GM19351 (cell line): ENCODE measurements at regions not wholly inside any gene's neighbourhood (a gene's known extent, or its start where the extent isn't known, plus 50 kb on each side); places are given as distances from the start of the nearest gene placed in this dataset.

Source experiments
- ATAC-seq: cut with Tn5 transposase; IDR thresholded peaks from one replicate; pipeline ENCODE4 v1.9.1; 2021; ENCODE audit warnings: mild to moderate bottlenecking, moderate library complexity; ENCODE audit not compliant: unreplicated experiment

DNA sequence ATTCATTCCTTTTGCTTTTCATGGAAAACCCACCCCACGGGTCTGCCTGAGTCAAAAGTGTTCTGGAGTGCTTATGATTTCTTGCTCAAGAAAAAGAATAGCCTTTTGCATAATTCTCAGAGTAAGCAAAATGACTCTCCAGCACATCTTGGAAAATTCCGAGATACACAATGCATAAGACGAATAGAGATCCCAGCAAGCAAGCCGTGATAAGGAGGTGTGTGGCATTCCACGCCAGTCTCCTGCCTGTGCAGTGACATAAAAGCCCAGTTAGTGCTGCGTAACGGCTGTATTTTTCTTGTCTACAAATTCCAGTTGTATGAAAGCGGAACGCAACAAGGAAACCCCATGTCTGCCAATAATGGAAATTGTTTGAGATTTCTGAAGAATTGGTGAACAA, 237.9 kb upstream of the GATB start:
- no peak for ATAC-seq

DNA sequence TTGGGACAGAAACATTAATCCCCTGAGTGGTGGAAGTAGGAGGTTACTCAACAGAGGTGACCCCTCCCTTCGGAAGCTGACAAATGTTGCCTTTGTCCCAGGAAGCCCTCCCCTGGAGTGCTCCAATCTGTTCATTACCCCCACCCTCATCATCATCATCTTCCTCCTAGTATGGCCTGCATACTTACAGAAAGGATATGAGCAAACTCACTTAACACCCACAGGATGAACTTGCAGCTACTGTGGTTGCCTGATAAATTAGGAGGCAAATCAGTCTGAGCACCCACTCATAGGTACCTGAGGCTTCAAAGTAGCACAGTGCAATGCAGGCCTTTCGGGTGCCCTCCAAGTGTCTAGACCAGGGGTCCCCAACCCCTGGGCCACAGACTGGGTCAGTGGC, 236.7 kb upstream of the GATB start:
- ATAC-seq, result no peak

DNA sequence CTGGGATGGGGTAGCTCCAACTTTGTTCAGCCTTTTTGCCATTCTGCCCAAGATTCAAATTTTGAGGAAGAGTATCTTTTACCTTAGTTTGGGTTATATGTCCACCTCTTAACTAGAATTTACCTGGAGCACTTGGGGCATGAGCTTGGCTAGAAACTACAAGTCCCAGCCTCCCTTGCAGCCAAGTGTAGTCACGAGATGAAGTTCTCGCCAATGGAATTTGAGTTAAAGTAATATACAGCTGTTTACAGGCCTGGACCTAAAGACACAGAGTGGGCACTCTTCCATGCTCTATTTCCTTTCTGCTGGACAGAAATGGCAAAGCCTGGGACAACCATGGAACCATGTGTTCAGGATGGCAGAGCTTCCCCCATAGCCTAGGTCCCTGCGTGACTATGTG, 233.6 kb upstream of the GATB start:
- ATAC-seq, result no peak

GRCh38 chr4:151993521-151993920, 232.7 kb upstream of the GATB start:
- ATAC-seq, result no peak

DNA sequence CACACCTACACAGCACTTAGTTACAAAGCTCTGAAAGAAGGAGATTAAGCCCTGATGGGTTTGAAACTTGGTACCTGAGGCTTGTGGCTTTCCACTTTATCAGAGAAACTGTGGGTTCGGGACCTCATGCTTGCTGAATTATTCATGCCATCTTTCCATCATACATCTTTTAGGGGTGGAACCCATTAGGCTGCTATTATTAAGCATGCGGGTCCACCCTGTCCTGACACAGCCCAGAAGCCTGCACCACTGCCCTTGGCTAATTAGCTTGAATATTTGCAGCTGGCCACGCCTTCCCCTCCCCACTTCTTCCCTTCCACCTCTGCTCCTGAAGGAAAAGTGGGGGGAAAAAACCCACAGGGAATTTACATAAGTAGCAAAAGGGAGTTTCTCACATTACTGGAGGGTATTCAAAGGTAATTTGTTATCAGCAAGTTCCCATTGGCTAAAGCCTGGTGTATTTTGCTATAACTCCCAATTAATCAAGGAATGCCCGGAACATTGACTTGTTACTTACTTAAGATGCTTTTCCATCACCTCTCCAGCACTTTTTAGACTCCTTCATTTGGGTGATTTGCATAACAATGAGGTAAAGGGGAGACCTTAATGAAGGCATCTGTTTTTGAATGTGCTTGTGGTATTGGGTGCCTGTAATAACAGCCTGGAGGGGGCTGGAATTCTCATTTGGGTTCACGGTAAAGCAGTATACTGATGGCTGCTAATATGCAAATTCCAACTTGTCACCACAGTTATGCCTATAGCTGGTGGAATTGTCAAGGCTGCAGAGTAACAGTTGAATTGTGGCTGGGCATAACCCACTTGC, 231.7 kb upstream of the GATB start:
- no peak for ATAC-seq

GRCh38 chr4:151991884-151992167, 231.0 kb upstream of the GATB start:
- no peak for ATAC-seq

- ATAC-seq, result no peak
Measured at GRCh38 chr4:151991001-151991883, 230.4 kb upstream of the GATB start.

DNA sequence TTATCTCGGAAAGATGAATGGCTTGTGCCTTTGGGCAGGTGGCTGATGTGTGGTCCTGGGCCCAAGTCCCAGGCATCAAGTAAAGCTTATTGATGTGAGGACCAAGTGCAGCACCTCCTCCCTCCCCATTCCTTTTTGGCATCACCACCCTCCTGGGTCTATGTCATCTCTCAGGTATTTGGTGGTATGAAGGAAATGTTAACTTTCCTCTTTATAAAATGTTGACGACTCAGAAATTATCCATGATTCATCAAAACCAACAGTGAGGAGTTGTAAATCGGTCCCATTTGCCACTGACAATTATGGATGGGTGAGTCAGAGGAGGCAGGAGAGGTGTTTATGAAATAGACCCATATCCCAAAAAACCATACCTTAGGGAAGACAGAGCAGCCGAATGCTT, 229.4 kb upstream of the GATB start:
- no peak for ATAC-seq

DNA sequence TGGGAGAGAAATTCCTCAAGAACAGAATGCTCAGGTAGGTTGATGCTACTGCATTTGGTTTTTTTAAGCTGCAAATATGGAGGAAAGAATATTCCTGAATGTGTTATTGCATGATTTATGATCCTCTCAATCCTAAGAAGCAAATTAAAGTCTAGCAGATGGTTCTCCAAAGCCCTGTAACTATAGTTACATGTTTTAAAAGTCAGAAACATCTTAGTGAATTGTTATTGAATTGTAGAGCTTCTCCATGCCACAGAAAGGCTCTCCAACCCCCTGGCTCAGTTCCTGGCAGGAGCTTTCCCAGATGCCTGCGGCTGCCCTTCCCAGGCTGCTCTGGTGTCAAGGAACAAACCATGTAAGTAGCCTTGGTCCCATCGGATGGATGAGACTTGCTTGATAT, 227.8 kb upstream of the GATB start:
- ATAC-seq, result no peak

DNA sequence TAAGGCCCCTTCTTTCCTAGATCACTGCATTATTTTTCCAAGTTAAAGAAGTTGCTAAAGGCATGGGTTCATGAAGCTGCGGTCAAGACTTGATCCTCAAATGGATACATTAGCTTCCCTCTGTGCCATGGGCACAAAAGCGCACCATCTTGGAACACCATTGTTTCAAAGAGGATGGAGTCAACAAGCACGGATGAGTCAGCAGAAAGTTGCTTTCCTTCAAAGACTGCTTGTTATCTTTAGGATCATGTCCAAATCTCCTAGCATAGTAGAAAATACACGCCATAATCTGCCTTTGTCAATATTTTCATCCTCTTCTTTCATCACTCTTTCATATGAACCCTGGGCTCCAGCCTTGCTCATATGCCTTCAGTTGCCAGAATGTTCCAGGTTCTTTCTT, 226.8 kb upstream of the GATB start:
- ATAC-seq, result no peak

DNA sequence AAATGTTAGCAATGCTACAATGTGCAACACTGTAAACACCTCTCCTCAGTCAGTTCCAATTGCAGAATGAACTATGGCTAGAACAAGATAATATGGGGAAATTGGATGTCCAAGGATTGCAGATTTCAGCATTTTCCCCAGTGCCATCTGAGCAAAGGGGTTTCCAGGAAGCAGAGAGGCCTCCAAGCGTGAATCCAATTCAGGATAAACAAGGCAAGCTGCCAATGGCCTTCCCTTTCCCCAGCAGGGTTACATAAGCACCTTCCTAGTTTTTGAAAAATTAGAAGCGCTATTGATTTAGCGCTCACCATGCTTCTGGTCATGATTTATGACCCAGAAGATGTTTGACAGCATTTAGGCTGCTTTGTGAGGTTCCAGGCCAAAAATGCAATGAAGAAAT, 223.0 kb upstream of the GATB start:
- ATAC-seq, result no peak

GRCh38 chr4:151979819-151980218, 219.0 kb upstream of the GATB start:
- ATAC-seq, result no peak

DNA sequence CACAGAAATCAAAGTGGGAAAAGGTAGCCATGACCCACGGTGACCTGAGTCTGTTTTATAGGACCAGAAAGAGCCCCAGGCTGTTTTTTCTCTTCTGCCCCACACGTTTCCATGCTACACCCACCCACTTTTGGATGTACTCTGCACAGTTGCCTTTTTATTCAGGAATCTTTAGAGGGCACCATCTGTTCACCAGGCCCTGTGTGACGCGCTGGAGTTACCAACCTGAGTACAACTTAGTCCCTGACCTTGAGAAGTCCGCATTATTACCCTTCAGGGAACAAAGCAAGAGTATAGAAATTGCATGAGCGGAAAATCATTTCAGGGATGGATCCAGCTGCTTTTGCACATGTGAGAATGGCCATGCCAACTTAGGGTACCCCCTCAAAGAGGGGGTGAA, 207.8 kb upstream of the GATB start:
- ATAC-seq, result no peak

- no peak for ATAC-seq
Measured at GRCh38 chr4:151967074-151967473, 206.3 kb upstream of the GATB start.

- no peak for ATAC-seq
Measured at GRCh38 chr4:151962138-151962823, 201.5 kb upstream of the GATB start.

DNA sequence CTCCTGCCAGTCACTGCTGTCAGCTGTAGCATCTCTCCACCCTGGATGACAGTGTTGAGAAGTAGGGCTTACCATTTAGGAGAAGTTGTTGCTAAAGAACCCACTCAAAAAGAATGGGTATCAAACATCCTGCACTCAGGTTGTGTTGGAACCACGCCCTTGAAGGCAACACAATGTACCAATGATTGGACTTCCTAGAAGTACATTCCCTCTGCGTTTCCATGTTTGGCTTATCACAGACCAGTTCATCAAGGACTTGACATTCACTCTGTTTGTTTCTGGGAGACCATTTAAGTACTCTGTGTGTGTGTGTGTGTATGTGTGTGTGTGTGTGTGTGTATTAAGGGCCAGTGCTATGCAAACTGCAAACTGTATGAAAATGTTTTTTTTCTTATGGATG, 200.6 kb upstream of the GATB start:
- no peak for ATAC-seq

- no peak for ATAC-seq
Measured at GRCh38 chr4:151960449-151961230, 199.8 kb upstream of the GATB start.

GRCh38 chr4:151957153-151957552, 196.3 kb upstream of the GATB start:
- ATAC-seq, result no peak

DNA sequence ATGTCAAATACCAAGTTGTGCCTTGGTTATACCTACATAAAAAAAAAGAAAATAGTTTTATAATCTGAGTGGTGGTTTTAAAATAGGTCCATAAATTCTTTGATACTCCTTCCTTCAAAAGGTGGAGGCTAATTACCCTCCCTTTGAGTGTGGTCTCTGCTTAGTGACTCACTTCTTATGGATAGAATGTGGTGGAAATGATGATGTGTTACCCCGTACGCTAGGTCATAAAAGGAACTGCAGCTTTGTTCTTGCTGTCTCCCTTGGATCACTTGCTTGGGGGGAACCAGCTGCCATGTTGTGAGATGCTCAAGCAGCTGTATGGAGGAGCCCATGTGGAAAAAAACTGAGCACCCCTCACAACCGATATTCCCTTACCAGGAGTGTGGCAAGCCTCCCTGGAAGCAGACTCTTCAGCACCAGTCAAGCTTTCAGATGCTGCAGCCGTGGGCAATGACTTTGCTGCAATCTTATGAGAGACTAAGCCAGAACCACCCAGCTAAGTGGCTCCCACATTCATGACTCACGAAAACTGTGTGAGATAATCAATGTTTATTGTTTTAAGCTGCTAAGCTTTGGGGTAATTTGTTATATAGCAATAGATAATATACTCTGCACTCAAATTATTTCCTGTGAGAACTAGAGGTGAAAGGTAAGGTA, 195.0 kb upstream of the GATB start:
- no peak for ATAC-seq

GRCh38 chr4:151953795-151954372, 193.1 kb upstream of the GATB start:
- no peak for ATAC-seq
